Fibroblast of the aortic adventitia (primary cell): ENCODE measurements at regions not wholly inside any gene's neighbourhood (a gene's known extent, or its start where the extent isn't known, plus 50 kb on each side); places are given as distances from the start of the nearest gene placed in this dataset.

Source experiments
- DNase-seq: peaks from one replicate; pipeline ENCODE4 v3.0.0-alpha.2; 2010; ENCODE audit warnings: low read depth
- H3K4me3 ChIP-seq: 2 replicates; pipeline ENCODE4 v1.5.1; 2011; ENCODE audit warnings: low read depth, mild to moderate bottlenecking, control low read depth, low read length, moderate library complexity
- CTCF ChIP-seq: IDR thresholded peaks from 2 replicates; pipeline ENCODE4 v1.5.1; 2011; ENCODE audit warnings: mild to moderate bottlenecking, low read length, control low read depth, inconsistent platforms; ENCODE audit not compliant: insufficient read depth

- DNase-seq: no peak
- no peak for TF ChIP-seq CTCF
- no peak overlapping the region for H3K4me3 ChIP-seq
Observed at GRCh38 chr18:24819141-24819890, 358.9 kb downstream of the HRH4 start.

GRCh38 chr18:24825397-24825796 lies 365.0 kb downstream of the HRH4 start:
- DNase-seq: no peak
- H3K4me3 ChIP-seq: no peak overlapping the region
- no peak for TF ChIP-seq CTCF

- no peak overlapping the region for H3K4me3 ChIP-seq
- no peak for TF ChIP-seq CTCF
- DNase-seq: no peak
Observed at GRCh38 chr18:24826605-24827004, 366.2 kb downstream of the HRH4 start.

GRCh38 chr18:24827501-24827900 lies 367.1 kb downstream of the HRH4 start:
- DNase-seq: no peak
- TF ChIP-seq CTCF: no peak
- no peak overlapping the region for H3K4me3 ChIP-seq

GRCh38 chr18:24831081-24831480 lies 370.6 kb downstream of the HRH4 start:
- TF ChIP-seq CTCF: no peak
- H3K4me3 ChIP-seq: no peak overlapping the region
- no peak for DNase-seq

GRCh38 chr18:24831871-24832665 lies 371.6 kb downstream of the HRH4 start:
- no peak overlapping the region for H3K4me3 ChIP-seq
- no peak for DNase-seq
- no peak for TF ChIP-seq CTCF
